RWPE2 (cell line): ENCODE measurements at regions not wholly inside any gene's neighbourhood (a gene's known extent, or its start where the extent isn't known, plus 50 kb on each side); places are given as distances from the start of the nearest gene placed in this dataset.
"Not testable (repeated sequence)": the region's sequence is repeated elsewhere in the genome, so short reads cannot be mapped to it uniquely, and the experiment has no call there.

Experiments
- ATAC-seq: fragments of 200-7000 bp; cut with Tn5 transposase; 3 replicates; pipeline ENCODE4 v1.9.1; 2021; ENCODE audit warnings: low read depth
- DNase-seq: peaks from one replicate; pipeline ENCODE4 v3.0.0-alpha.2; 2020; ENCODE audit warnings: low spot score
- H3K27ac ChIP-seq: fragments of 450-650 bp; 2 replicates; pipeline ENCODE4 v1.5.1; 2017; ENCODE audit warnings: mild to moderate bottlenecking; ENCODE audit not compliant: poor library complexity, severe bottlenecking
- H3K27me3 ChIP-seq: fragments of 250-450 bp; sonication (Bioruptor Pico); 2 replicates; pipeline ENCODE4 v1.5.1; 2021; ENCODE audit warnings: mild to moderate bottlenecking, moderate library complexity; ENCODE audit not compliant: insufficient read depth, poor library complexity, severe bottlenecking
- H3K36me3 ChIP-seq: fragments of 250-450 bp; sonication (Bioruptor Pico); 2 replicates; pipeline ENCODE4 v1.5.1; 2020; ENCODE audit warnings: low read depth, mild to moderate bottlenecking, moderate library complexity
- H3K4me1 ChIP-seq: fragments of 250-450 bp; sonication (Bioruptor Pico); 2 replicates; pipeline ENCODE4 v1.5.1; 2021; ENCODE audit warnings: mild to moderate bottlenecking, moderate library complexity; ENCODE audit not compliant: insufficient read depth, poor library complexity, severe bottlenecking
- H3K4me3 ChIP-seq: fragments of 250-450 bp; sonication (Bioruptor Pico); 2 replicates; pipeline ENCODE4 v1.5.1; 2021; ENCODE audit warnings: mild to moderate bottlenecking, moderate library complexity; ENCODE audit not compliant: severe bottlenecking
- H3K9me3 ChIP-seq: fragments of 250-450 bp; sonication (Bioruptor Pico); 2 replicates; pipeline ENCODE4 v1.5.1; 2021; ENCODE audit warnings: mild to moderate bottlenecking, moderate library complexity; ENCODE audit not compliant: severe bottlenecking

DNA sequence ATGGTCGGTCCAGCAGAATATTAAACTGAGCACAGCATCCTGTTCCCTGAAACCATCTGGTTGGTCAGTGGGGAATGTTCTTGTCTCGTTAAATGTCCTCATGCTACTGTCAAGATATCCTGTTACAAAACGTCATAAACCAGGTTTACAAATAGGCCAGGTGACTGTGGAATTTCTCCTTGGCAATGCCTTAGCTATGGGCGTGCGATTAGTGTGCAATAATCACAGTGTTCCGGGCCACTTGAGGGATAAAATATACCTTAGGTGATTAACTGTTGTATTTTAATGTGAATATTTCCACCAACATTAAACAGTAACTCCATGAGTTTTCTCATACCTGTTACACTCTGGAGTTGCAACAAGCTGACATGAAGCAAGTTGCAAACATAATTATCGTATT lies 223.1 kb upstream of the FRG2C start:
- not testable (repeated sequence) for ATAC-seq, H3K36me3 ChIP-seq

DNA sequence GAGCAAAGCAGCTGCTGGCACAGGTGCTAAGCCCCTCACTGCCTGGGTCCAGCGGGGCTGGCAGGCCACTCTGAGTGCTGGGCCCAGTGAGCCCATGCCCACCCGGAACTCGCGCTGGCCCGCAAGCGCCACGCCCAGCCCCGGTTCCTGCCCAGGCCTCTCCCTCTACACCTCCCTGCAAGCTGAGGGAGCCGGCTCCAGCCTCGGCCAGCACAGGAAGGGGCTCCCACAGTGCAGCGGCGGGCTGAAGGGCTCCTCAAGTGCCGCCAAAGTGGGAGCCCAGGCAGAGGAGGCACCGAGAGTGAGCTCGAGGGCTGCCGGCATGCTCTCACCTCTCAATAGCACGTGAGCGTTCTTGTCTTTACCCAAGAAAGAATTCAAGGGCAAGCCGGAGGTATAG lies 219.5 kb upstream of the FRG2C start:
- not testable (repeated sequence) for ATAC-seq

More for the DNA sequence above, 223.1 kb upstream of the FRG2C start:
- H3K4me3 ChIP-seq, DNase-seq, H3K4me1 ChIP-seq, H3K27ac ChIP-seq, H3K27me3 ChIP-seq, H3K9me3 ChIP-seq: not testable (repeated sequence)

DNA sequence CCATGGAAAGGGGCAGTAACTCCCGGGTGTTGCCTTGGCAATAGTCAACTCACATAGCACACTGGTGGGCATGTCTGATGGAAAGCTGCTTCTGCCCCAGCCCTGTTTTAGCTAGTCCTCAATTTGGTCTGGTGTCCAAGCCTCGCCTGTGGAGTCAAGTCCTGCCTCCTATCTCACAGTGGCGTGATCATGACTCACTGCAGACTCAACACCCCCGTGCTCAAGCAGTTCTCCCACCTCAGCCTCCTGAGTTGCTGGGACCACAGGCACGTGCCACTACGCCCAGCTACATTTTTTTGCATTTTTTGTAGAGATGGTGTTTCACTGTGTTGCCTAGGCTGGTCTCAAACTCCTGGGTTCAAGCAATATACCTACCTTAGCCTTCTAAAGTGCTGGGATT lies 218.9 kb upstream of the FRG2C start:
- H3K9me3 ChIP-seq, H3K4me1 ChIP-seq, H3K27me3 ChIP-seq, H3K27ac ChIP-seq, DNase-seq, H3K36me3 ChIP-seq, ATAC-seq, H3K4me3 ChIP-seq: not testable (repeated sequence)

More for the DNA sequence above, 219.5 kb upstream of the FRG2C start:
- H3K9me3 ChIP-seq, H3K36me3 ChIP-seq, DNase-seq, H3K4me3 ChIP-seq, H3K27me3 ChIP-seq, H3K4me1 ChIP-seq, H3K27ac ChIP-seq: not testable (repeated sequence)

DNA sequence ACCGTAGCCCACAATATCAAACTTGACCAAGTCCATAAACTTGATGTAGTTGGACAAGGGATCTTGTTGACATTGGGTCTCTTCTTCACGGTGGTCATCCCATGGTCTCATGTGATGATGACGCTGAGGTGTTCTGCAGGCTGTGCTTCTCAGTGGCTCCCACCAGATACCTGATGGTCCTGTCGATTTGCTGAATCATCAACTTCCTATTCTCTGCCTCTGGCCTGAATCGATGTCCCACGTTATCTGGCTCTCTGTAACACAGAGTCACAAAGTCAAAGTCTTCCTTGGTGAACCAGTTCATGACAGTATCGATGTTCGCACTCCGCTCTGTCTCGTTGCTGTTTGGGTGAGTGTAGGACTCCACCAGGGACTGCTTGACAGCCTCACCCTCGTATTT lies 217.2 kb upstream of the FRG2C start:
- H3K27ac ChIP-seq, ATAC-seq, DNase-seq, H3K9me3 ChIP-seq, H3K4me3 ChIP-seq, H3K27me3 ChIP-seq, H3K36me3 ChIP-seq, H3K4me1 ChIP-seq: not testable (repeated sequence)

DNA sequence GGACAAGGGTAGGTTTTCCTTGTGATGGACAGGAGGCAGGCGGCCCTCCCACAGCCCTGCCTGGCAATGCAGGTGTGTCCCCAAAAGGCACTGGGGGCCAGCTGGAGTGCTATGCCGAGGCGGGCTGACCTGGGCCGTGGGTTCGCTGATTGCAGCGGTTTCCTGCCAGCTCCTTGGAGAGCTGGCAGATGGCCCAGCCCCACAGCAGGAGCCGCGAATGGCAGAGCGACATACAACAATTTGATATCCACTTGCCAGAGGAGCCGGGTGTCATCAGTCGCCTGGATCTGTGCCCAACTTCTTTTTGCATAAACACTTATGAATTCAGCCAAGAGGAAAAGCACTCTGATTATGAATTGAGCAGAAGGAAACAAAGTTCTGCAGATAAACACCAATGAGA lies 210.8 kb upstream of the FRG2C start:
- H3K4me3 ChIP-seq, H3K27ac ChIP-seq, H3K9me3 ChIP-seq, DNase-seq, ATAC-seq, H3K36me3 ChIP-seq, H3K4me1 ChIP-seq, H3K27me3 ChIP-seq: not testable (repeated sequence)

DNA sequence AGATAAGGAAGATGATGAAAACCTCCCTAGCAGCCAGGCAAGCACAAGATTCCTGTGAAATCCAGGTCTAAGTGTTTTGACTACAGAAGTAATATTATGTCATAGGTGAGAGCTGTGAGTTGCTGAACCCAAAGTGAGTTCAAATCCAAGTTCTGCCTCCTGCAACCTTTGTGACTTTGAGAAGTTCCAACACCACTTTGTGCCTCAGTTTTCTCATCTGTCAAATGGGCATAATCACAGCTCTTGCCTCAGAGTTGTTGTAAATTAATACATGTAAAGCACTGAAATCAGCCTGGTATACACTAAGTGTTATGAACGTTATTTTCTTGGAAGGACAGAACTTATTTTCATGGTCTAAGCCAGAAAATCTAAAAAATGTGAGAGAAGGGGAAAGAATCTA lies 210.3 kb upstream of the FRG2C start:
- ATAC-seq, H3K9me3 ChIP-seq, DNase-seq, H3K36me3 ChIP-seq, H3K4me3 ChIP-seq, H3K27ac ChIP-seq, H3K27me3 ChIP-seq, H3K4me1 ChIP-seq: not testable (repeated sequence)

DNA sequence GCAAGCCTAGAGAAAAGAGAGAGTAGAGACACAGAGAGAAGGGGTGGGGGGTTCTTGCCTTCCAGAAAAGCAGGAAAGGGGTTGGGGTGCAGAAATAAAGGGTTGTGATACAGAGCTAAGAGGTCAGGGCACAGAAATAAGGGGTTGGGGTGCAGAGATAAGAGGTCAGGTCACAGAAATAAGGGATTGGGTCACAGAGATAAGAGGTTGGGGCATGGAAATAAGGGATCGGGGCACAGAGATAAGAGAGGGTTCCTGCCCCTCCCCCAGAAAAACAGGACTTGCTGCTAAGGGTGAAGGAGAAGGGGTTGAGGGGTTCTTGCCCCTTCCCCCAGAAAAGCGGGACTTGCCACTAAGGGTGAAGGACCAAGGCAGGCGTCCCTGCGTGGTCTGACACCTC lies 189.6 kb upstream of the FRG2C start:
- DNase-seq, H3K27me3 ChIP-seq, H3K4me1 ChIP-seq, H3K4me3 ChIP-seq, H3K27ac ChIP-seq, H3K9me3 ChIP-seq, ATAC-seq, H3K36me3 ChIP-seq: not testable (repeated sequence)

DNA sequence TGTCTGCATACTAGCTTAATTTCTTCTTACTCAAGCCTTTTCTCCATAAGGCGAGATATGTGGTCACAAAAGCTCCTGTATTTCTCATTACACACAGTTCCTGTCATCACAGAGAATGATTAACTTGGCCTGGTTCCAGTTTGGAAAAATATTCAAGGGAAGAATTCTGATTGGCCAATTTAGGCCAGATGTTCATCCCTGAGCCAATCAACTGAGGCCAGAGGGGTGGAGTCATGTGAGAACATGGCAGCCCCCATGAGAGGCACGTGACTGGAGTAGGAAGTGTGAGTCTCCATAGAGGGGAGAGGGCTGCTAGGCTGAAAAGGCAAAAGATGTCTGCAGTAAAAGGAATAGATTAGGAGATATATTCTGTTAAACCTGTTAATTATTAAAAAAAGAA lies 167.5 kb upstream of the FRG2C start:
- H3K4me1 ChIP-seq, DNase-seq, ATAC-seq: not testable (repeated sequence)

DNA sequence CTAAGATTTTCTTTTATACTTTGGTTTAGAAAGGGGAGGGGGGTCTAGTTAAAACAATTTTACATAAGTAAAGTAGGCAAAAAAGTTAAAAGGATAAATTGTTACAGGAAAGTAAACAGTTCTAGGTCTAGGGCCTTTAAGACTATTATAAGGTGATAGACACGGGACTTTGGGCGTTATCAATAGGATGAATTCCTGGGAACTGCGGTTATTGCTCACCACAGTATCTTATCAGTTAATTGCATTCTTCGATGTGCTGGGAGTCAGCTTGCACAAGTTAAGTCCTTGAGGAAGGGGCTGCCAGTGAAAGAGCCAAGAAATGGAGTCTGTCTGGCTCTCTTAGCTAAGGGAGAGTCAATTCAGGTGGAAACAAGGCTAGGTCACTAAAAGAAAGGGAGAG lies 163.8 kb upstream of the FRG2C start:
- ATAC-seq, H3K27me3 ChIP-seq, DNase-seq, H3K27ac ChIP-seq, H3K4me3 ChIP-seq, H3K9me3 ChIP-seq, H3K36me3 ChIP-seq, H3K4me1 ChIP-seq: not testable (repeated sequence)

More for the DNA sequence above, 167.5 kb upstream of the FRG2C start:
- H3K27ac ChIP-seq, H3K27me3 ChIP-seq, H3K9me3 ChIP-seq, H3K36me3 ChIP-seq, H3K4me3 ChIP-seq: not testable (repeated sequence)

DNA sequence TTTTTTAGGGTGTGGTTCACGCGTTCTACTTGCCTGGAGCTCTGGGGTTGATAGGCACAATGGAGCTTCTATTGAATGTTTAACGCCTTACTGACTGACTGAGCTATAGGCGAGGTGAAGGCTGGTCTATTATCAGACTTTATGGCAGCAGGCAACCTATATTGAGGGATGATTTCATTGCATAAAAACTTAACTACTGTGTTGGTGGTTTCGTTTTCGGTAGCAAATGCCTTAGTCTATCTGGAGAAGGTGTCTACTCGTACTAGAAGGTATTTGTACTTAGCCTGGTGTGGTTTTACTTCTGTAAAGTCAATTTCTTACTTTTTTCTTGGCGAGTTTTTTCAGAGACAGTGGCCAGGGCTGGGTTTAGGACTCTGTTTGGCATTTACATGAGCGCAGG lies 162.0 kb upstream of the FRG2C start:
- ATAC-seq, H3K27me3 ChIP-seq, DNase-seq, H3K4me3 ChIP-seq, H3K4me1 ChIP-seq, H3K36me3 ChIP-seq, H3K27ac ChIP-seq, H3K9me3 ChIP-seq: not testable (repeated sequence)

DNA sequence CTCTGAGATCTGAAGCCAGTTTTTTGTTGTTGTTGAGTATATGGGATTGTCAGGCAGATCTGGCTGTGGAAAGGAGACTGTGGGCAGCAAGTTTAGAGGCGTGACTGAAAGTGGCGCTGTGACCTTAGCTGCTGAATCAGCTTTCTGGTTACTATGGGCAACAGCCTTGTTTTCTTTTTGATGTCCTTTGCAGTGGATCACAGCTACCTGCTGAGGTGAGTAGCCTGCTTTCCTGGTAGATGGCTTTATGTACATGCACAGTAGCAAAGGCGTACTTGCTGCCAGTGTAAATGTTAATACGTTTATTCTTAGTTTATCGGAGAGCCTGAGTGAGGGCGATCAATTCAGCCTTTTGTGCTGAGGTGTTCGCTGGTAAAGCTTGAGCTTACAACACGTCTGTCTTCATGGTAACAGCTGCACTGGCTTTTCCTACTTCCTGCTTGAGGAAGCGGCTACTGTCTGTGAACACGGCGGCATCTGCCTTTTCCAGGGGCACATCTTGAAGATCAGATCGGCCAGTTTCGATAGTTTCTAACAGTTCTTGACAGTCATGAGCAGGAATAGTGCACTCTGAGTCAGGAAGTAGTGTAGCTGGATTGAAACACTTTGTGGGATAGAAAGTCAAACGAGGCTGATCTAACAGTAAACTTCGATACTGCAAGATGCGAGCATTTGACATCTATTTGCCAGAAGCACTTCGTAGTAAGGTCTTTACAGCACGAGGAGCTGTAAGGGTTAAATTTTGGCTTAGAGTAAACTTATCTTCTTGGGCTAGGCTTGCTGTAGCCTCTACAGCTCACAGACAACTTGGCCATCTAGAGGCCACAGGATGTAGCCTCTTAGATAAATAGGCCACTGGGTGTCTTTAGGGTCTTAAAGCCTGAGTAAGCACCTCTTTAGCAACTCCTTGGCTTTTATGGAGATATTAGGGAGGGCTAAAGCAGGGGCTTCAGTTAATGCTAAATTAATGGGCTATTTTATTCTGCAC lies 161.1 kb upstream of the FRG2C start:
- not testable (repeated sequence) for ATAC-seq, H3K4me3 ChIP-seq, H3K27ac ChIP-seq, DNase-seq, H3K27me3 ChIP-seq, H3K36me3 ChIP-seq, H3K4me1 ChIP-seq, H3K9me3 ChIP-seq
